GM04504 (cell line): ENCODE measurements at regions not wholly inside any gene's neighbourhood (a gene's known extent, or its start where the extent isn't known, plus 50 kb on each side); places are given as distances from the start of the nearest gene placed in this dataset.

ENCODE experiments used
- DNase-seq: peaks from one replicate; pipeline ENCODE4 v3.0.0-alpha.2; 2012; ENCODE audit warnings: low read depth

GRCh38 chr5:124644582-124644981 is 101.9 kb downstream of the ZNF608 start:
- DNase-seq: no peak

- no peak for DNase-seq
Measured at GRCh38 chr5:124644138-124644537, 102.3 kb downstream of the ZNF608 start.

- no peak for DNase-seq
Measured at GRCh38 chr5:124643336-124643735, 103.1 kb downstream of the ZNF608 start.

- DNase-seq: no peak
Measured at GRCh38 chr5:124642151-124642550, 104.3 kb downstream of the ZNF608 start.

- no peak for DNase-seq
Measured at GRCh38 chr5:124641154-124641792, 105.2 kb downstream of the ZNF608 start.

- DNase-seq: no peak
Measured at GRCh38 chr5:124639095-124639665, 107.3 kb downstream of the ZNF608 start.

GRCh38 chr5:124637011-124637410 is 109.4 kb downstream of the ZNF608 start:
- DNase-seq: no peak

GRCh38 chr5:124634741-124635323 is 111.6 kb downstream of the ZNF608 start:
- DNase-seq: peak; percentile 67

GRCh38 chr5:124634228-124634739 is 112.2 kb downstream of the ZNF608 start:
- DNase-seq: peak; percentile 56

- no peak for DNase-seq
Measured at GRCh38 chr5:124633209-124633608, 113.2 kb downstream of the ZNF608 start.

GRCh38 chr5:124631874-124632550 is 114.4 kb downstream of the ZNF608 start:
- no peak for DNase-seq

- no peak for DNase-seq
Measured at GRCh38 chr5:124630767-124631704, 115.4 kb downstream of the ZNF608 start.

- DNase-seq: peak; percentile 91
Measured at GRCh38 chr5:124628721-124629596, 117.5 kb downstream of the ZNF608 start.

- DNase-seq: no peak
Measured at GRCh38 chr5:124627815-124628595, 118.4 kb downstream of the ZNF608 start.

- no peak for DNase-seq
Measured at GRCh38 chr5:124626053-124626452, 120.4 kb downstream of the ZNF608 start.

GRCh38 chr5:124623265-124623664 is 123.2 kb downstream of the ZNF608 start:
- DNase-seq: no peak

GRCh38 chr5:124622851-124623250 is 123.6 kb downstream of the ZNF608 start:
- no peak for DNase-seq

- no peak for DNase-seq
Measured at GRCh38 chr5:124621279-124621678, 125.2 kb downstream of the ZNF608 start.

- DNase-seq: no peak
Measured at GRCh38 chr5:124620743-124621142, 125.7 kb downstream of the ZNF608 start.

GRCh38 chr5:124619121-124619520 is 127.3 kb downstream of the ZNF608 start:
- DNase-seq: no peak
